Stimulated activated CD8-positive, alpha-beta memory T cell treated with anti-CD3 and anti-CD28 coated beads, Interleukin-15, amount 100 ng/mL, for 48 hours (primary cell): ENCODE measurements at regions not wholly inside any gene's neighbourhood (a gene's known extent, or its start where the extent isn't known, plus 50 kb on each side); places are given as distances from the start of the nearest gene placed in this dataset.
"Not testable (repeated sequence)": the region's sequence is repeated elsewhere in the genome, so short reads cannot be mapped to it uniquely, and the experiment has no call there.

ENCODE experiments used
- DNase-seq, 2 donors: peaks; one replicate each; pipeline ENCODE4 v3.0.0-alpha.2; 2020; ENCODE audit warnings: low read depth in 2 of 2

GRCh38 chr2:37722971-37723370 lies 51.5 kb upstream of the CDC42EP3 start:
- DNase-seq = not testable (repeated sequence)

- no peak for DNase-seq
These were observed 58.8 kb upstream of the CDC42EP3 start for GRCh38 chr2:37730037-37730818.

- DNase-seq = not testable (repeated sequence)
These were observed 61.0 kb upstream of the CDC42EP3 start for GRCh38 chr2:37732412-37732811.

- DNase-seq = no peak
These were observed 61.8 kb upstream of the CDC42EP3 start for GRCh38 chr2:37733251-37733650.

GRCh38 chr2:37733955-37734354 lies 62.5 kb upstream of the CDC42EP3 start:
- DNase-seq = not testable (repeated sequence)

- not testable (repeated sequence) for DNase-seq
These were observed 63.6 kb upstream of the CDC42EP3 start for GRCh38 chr2:37734891-37735523.

- DNase-seq = not testable (repeated sequence)
These were observed 64.1 kb upstream of the CDC42EP3 start for GRCh38 chr2:37735524-37735910.

- no peak for DNase-seq
These were observed 66.1 kb upstream of the CDC42EP3 start for GRCh38 chr2:37737507-37737906.

- no peak for DNase-seq
These were observed 66.9 kb upstream of the CDC42EP3 start for GRCh38 chr2:37738266-37738885.

- no peak for DNase-seq
These were observed 67.7 kb upstream of the CDC42EP3 start for GRCh38 chr2:37739153-37739552.

- no peak for DNase-seq
These were observed 68.8 kb upstream of the CDC42EP3 start for GRCh38 chr2:37740164-37740739.

- DNase-seq = no peak
These were observed 70.8 kb upstream of the CDC42EP3 start for GRCh38 chr2:37742286-37742685.

- DNase-seq = no peak
These were observed 72.6 kb upstream of the CDC42EP3 start for GRCh38 chr2:37744010-37744409.

- not testable (repeated sequence) for DNase-seq
These were observed 73.5 kb upstream of the CDC42EP3 start for GRCh38 chr2:37744961-37745360.

- not testable (repeated sequence) for DNase-seq
These were observed 74.6 kb upstream of the CDC42EP3 start for GRCh38 chr2:37746011-37746410.

GRCh38 chr2:37746883-37747282 lies 75.4 kb upstream of the CDC42EP3 start:
- no peak for DNase-seq

GRCh38 chr2:37748541-37748940 lies 77.1 kb upstream of the CDC42EP3 start:
- no peak for DNase-seq

GRCh38 chr2:37750286-37750685 lies 78.8 kb upstream of the CDC42EP3 start:
- DNase-seq = not testable (repeated sequence)

GRCh38 chr2:37752766-37753165 lies 81.3 kb upstream of the CDC42EP3 start:
- no peak for DNase-seq

GRCh38 chr2:37753758-37754157 lies 82.3 kb upstream of the CDC42EP3 start:
- no peak for DNase-seq

- DNase-seq = not testable (repeated sequence)
These were observed 84.6 kb upstream of the CDC42EP3 start for GRCh38 chr2:37755961-37756559.

- DNase-seq = not testable (repeated sequence)
These were observed 86.0 kb upstream of the CDC42EP3 start for GRCh38 chr2:37757456-37757855.
